ENCODE measurements at regions not wholly inside any gene's neighbourhood (a gene's known extent, or its start where the extent isn't known, plus 50 kb on each side); places are given as distances from the start of the nearest gene placed in this dataset.

GRCh38 chr11:37333345-37333744 lies 735.3 kb upstream of the RAG2 start:
- no peaks in the 10 kb centered on the region for H3K9me3 ChIP-seq (ENCODE audit: control insufficient read depth, insufficient read depth, low read depth, low read length)

GRCh38 chr11:37323843-37324242 lies 725.8 kb upstream of the RAG2 start:
- intact Hi-C loops (cut with micrococcal nuclease; ENCODE audit: unreplicated experiment) = no loop called here
- no peaks in the 10 kb centered on the region for H3K36me3 ChIP-seq (ENCODE audit: control insufficient read depth, insufficient read depth, low read length)
- no peak for TF ChIP-seq SIN3A (IDR thresholded peaks at IDR 0.05; ENCODE audit: borderline replicate concordance, insufficient read depth, low read depth, low read length)
- TF ChIP-seq REST (IDR thresholded peaks at IDR 0.05; ENCODE audit: insufficient read depth in 1 of 2, low read depth in 2 of 2, low read length in 1 of 2) = no peak
- TF ChIP-seq POLR2AphosphoS5 (IDR thresholded peaks at IDR 0.05; ENCODE audit: low read depth, low read length) = no peak
- ATAC-seq = no peak
- no peak for DNase-seq (ENCODE audit: low read depth, low spot score)
- H3K27ac ChIP-seq (ENCODE audit: low read length) = no peak overlapping the region
- no peaks in the 10 kb centered on the region for H3K27me3 ChIP-seq (ENCODE audit: control insufficient read depth, insufficient read depth, low read length)
- no peaks in the 10 kb centered on the region for H3K4me1 ChIP-seq (ENCODE audit: control insufficient read depth, insufficient read depth, low read length)
- CTCF ChIA-PET = interaction anchor here (0.6 kb wide), 1 partner anchor 576 kb away, joined by 3 read pairs; no protein-coding TSS in a partner anchor
- no peaks in the 10 kb centered on the region for H3K9me3 ChIP-seq (ENCODE audit: control insufficient read depth, insufficient read depth, low read depth, low read length)
- in situ Hi-C loops (cut with HindIII; ENCODE audit: low pct_unique_long_range_greater_than_20kb, low sequenced_read_pairs) = no loop called here
- no peak overlapping the region for H3K4me3 ChIP-seq (ENCODE audit: low read depth in 2 of 2, low read length in 2 of 2)
- POLR2A ChIA-PET = no interaction called here
- no TSS peak for BruUV-seq (replicated peaks)

More at GRCh38 chr11:37333345-37333744, 735.3 kb upstream of the RAG2 start:
- in situ Hi-C loops (cut with HindIII; ENCODE audit: low pct_unique_long_range_greater_than_20kb, low sequenced_read_pairs) (no loop called here), intact Hi-C loops (cut with micrococcal nuclease; ENCODE audit: unreplicated experiment) (no loop called here)
- H3K36me3 ChIP-seq (ENCODE audit: control insufficient read depth, insufficient read depth, low read length) = no peaks in the 10 kb centered on the region
- CTCF ChIA-PET = no interaction called here
- H3K4me1 ChIP-seq (ENCODE audit: control insufficient read depth, insufficient read depth, low read length) = no peaks in the 10 kb centered on the region
- no peak for ATAC-seq
- H3K27me3 ChIP-seq (ENCODE audit: control insufficient read depth, insufficient read depth, low read length) = no peaks in the 10 kb centered on the region
- no peak for DNase-seq (ENCODE audit: low read depth, low spot score)
- POLR2A ChIA-PET = no interaction called here
- BruUV-seq (replicated peaks) = no TSS peak
- TF ChIP-seq CTCF (IDR thresholded peaks at IDR 0.05) (no peak), TCF7L2 (IDR thresholded peaks at IDR 0.05; ENCODE audit: low read depth, low read length) (no peak), SIN3A (IDR thresholded peaks at IDR 0.05; ENCODE audit: borderline replicate concordance, insufficient read depth, low read depth, low read length) (no peak), REST (IDR thresholded peaks at IDR 0.05; ENCODE audit: insufficient read depth in 1 of 2, low read depth in 2 of 2, low read length in 1 of 2) (no peak), POLR2AphosphoS5 (IDR thresholded peaks at IDR 0.05; ENCODE audit: low read depth, low read length) (no peak)
- H3K4me3 ChIP-seq (ENCODE audit: low read depth in 2 of 2, low read length in 2 of 2) = no peak overlapping the region
- H3K27ac ChIP-seq (ENCODE audit: low read length) = no peak overlapping the region

All from Panc1 (cell line).